NCI-H2107 treated with DMSO at 0.1 percent for 48 hours (cell line): ENCODE measurements at regions not wholly inside any gene's neighbourhood (a gene's known extent, or its start where the extent isn't known, plus 50 kb on each side); places are given as distances from the start of the nearest gene placed in this dataset.
"Not testable (repeated sequence)": the region's sequence is repeated elsewhere in the genome, so short reads cannot be mapped to it uniquely, and the experiment has no call there.

Experiments used
- DNase-seq: peaks from one replicate; lab custom pipeline; 2025; ENCODE audit not compliant: unreplicated experiment; lab: John Stamatoyannopoulos, UW

- DNase-seq: no peak
Observed at GRCh38 chr5:56307714-56308333, 74.7 kb upstream of the ANKRD55 start.

DNA sequence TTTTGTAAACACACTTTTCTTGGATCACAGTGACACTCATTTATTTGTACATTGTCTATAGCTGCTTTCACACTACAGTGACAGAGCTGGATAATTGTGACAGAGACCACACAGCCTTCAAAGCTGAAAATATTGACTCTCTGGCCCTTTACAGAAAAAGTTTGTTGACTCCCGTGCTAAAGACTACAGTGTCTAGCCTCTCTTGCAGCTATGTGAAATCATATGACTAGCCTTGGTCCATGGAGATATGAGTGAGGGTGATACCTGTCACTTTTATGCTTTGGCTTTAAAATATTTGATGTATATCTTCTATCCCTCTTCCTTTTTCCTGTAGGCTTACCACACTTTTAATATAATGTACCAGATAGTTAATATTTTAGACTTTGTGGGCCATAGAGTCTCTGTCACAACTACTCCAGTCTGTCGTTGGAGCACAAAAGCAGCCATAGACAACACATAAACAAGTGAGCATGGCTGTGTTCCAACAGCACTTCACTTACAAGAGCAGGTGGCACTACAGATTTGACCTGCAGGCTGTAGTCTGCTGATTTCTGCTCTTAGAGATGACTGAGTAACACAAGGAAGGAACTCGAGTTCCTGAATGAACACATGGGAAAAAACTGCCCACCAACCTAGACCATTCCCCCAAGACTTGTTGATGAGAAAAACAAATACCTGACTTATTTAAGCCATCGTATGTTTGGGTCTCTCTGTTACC, 73.5 kb upstream of the ANKRD55 start:
- peak; percentile 35 for DNase-seq

GRCh38 chr5:56305001-56305950, 72.1 kb upstream of the ANKRD55 start:
- no peak for DNase-seq

GRCh38 chr5:56303511-56303910, 70.4 kb upstream of the ANKRD55 start:
- DNase-seq: no peak

GRCh38 chr5:56302027-56302426, 68.9 kb upstream of the ANKRD55 start:
- DNase-seq: no peak

DNA sequence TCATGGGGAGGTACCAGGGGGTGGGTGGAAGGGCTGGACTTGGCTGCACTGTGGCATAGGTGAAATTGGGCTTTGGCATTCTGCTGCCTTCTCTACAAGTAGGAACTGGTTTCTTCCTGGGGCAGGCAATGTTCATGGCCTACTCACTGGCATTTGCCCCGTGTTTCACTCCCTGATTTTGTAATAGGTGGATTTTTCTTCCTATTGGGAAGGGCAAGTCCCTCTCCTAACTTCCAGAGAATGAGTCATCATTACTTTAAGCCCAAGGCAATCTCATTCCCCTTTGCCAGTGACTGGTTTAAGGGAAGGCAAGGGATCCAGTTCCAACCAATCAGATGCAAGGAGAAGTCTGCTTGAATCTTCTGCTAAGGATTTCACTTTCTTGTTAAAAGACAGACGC, 67.9 kb upstream of the ANKRD55 start:
- DNase-seq: no peak

DNA sequence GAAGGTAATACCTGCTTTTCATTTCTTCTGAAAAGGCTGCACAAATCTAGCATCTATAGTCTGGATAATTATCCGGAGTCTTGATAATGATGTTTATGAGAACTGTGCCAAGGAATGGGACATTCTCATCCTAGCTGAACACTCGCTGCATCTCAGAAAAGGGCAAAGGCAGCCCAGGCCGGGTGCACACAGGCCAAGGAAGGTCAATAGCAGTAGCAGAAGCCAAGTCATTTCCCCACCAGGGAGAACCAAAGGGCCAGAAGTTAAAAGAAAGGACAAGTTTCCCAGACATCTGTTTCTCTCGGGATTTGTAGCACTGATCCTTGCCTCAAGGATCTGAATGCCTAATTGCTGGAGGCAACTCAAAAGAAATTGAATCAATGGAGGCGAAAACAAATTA, 66.1 kb upstream of the ANKRD55 start:
- no peak for DNase-seq

DNA sequence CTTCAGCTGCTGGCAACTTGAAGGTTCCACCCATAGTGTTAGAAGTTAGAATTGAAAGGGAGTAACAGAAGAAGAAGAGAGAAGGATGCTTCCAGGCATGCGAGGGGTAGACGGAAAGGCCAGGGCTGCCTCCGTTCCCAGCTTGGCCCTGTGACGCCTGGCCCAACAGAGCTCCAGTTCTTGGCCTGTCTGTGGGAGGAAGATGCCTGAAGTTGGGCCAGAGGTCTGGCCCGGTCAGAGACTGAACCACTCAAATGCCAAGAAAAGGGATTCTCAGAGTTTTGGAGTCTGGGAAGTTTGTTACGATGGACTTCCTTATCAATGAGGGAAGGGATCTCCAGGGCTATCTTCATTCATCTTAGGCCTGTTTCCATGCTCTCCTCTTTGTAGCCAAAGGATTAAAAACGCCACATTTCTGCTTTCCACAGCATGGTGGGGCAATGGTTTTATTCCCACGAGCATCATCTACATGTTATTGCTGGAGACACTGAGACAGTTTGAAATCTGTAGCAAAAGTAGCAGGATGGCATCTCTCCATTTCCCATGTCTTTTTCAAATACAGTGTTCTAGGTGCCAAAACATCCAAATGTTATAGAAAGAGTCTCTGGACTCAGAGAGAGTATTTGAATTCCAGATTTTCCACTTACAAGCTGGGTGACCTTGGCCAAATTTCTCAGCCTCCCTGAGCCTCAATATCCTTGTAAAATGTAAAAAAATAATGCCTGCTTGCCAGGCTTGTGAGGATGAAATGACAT, 65.4 kb upstream of the ANKRD55 start:
- DNase-seq: no peak

- DNase-seq: no peak
Observed at GRCh38 chr5:56297851-56298250, 64.7 kb upstream of the ANKRD55 start.

GRCh38 chr5:56295311-56295710, 62.2 kb upstream of the ANKRD55 start:
- not testable (repeated sequence) for DNase-seq

DNA sequence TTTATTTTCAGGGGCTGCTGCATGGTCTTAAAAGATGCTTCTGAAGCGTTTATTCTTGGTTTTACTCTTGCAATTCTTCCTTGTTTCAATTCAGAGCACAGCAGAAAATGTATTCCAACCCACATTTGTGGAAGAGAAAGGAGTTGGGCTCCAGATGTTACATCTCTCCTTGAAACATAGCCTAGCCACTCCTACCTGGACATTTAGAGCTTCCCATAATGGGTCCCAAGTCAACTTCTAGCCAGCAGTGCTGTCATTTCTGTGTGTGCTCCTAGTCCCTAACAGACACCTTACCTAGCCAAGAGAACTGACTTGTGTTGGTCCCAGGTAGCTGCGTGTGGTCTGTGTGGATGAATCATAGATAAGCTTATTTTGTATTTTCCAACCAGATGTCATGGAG, 61.2 kb upstream of the ANKRD55 start:
- DNase-seq: no peak

DNA sequence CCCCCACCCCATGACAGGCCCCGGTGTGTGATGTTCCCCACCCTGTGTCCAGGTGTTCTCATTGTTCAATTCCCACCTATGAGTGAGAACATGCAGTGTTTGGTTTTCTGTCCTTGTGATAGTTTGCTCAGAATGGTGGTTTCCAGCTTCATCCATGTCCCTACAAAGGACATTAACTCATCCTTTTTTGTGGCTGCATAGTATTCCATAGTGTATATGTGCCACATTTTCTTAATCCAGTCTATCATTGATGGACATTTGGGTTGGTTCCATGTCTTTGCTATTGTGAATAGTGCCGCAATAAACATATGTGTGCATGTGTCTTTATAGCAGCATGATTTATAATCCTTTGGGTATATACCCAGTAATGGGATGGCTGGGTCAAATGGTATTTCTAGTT, 59.7 kb upstream of the ANKRD55 start:
- not testable (repeated sequence) for DNase-seq

DNA sequence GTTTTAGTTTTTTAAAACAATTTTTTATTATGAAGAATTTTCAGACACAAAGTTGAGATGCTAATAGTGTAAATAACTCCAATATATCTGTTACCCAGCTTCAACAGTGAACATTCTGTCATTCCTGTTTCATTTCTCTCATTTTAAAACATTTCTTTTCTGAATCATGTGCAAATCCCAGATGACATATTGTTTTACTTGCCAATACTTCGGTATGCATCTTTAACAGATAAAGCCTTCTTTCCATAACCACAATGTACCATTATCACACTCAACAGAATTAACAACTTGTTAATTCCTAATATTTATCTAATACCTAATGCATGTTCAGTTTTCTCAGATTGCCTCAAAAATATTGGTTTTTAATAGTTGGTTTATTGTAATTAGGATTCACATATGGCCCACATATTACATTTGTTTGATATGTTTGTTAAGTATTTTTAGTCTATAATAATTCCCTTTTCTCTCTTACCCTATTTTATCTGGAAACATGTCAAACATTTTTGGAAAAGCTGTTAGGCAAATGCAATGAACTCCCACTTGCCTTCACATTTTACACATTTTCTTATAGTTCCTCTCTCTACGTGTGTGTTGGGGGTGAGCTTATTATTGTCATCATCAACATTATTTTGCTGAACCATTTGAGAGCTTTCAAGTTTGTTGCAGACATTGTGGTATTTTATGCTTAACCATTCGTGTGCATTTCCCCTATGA, 58.7 kb upstream of the ANKRD55 start:
- DNase-seq: no peak

GRCh38 chr5:56291079-56291643, 58.0 kb upstream of the ANKRD55 start:
- no peak for DNase-seq

DNA sequence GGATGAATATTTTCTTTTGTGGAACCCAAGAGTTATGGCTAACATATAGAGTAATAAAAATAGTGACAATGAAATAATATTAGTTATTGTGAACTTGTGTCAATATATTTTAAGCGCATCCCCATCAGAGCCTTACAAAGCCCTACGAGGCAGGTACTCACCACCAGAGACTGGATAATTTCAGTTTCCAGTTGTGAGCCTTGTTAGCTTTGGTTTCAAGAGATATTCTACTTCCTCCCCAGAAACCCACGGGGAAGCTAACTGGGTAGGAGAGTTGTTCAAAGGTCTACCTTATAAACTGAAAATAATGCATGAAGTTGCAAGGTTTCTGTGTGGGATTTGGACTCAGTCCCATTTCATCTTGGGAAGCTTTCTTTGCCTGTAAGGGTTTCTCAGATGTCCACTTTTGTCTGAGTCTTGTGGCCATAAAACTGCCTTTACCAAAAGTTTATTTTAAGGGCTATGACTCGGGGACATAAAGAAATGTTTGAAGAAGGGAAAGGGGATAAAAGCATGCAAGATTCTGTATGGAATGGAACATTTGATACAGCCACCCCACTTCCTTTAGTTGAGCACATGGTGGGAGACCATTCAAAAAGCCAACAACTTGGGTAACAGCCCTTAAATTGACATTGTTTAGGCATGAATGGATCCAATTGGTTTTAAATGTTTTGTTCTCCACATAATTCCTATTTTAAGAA, 57.4 kb upstream of the ANKRD55 start:
- no peak for DNase-seq

GRCh38 chr5:56289602-56289987, 56.5 kb upstream of the ANKRD55 start:
- no peak for DNase-seq

- no peak for DNase-seq
Observed at GRCh38 chr5:56288873-56289601, 55.9 kb upstream of the ANKRD55 start.

- DNase-seq: no peak
Observed at GRCh38 chr5:56286015-56286884, 53.1 kb upstream of the ANKRD55 start.
